ENCODE measurements at regions not wholly inside any gene's neighbourhood (a gene's known extent, or its start where the extent isn't known, plus 50 kb on each side); places are given as distances from the start of the nearest gene placed in this dataset.

DNA sequence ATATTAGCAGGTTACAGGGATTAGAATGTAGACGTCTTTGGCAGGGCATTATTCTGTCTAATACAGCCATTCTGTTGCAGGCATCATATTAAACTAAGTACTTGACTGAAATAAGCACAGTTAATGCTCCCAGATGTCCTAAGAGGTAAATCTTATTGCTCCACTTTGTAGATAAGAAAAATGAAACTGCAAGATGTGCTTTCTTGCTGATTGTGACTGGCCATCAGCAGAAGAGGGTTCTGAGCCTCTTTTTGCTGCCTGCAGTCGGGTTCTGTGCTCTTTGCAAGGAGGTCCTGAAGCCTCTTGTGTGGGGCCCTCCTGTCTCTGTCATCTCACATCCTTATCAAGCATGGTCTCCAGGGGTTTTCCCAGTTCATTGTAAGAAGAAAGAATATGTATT is 167.1 kb downstream of the KCNJ2 start:
- TF ChIP-seq, protein P1, sequence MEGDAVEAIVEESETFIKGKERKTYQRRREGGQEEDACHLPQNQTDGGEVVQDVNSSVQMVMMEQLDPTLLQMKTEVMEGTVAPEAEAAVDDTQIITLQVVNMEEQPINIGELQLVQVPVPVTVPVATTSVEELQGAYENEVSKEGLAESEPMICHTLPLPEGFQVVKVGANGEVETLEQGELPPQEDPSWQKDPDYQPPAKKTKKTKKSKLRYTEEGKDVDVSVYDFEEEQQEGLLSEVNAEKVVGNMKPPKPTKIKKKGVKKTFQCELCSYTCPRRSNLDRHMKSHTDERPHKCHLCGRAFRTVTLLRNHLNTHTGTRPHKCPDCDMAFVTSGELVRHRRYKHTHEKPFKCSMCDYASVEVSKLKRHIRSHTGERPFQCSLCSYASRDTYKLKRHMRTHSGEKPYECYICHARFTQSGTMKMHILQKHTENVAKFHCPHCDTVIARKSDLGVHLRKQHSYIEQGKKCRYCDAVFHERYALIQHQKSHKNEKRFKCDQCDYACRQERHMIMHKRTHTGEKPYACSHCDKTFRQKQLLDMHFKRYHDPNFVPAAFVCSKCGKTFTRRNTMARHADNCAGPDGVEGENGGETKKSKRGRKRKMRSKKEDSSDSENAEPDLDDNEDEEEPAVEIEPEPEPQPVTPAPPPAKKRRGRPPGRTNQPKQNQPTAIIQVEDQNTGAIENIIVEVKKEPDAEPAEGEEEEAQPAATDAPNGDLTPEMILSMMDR (conservative IDR thresholded peaks at IDR 0.05; ENCODE audit: low read depth in 2 of 2) = no peak
- TF ChIP-seq, protein P2, sequence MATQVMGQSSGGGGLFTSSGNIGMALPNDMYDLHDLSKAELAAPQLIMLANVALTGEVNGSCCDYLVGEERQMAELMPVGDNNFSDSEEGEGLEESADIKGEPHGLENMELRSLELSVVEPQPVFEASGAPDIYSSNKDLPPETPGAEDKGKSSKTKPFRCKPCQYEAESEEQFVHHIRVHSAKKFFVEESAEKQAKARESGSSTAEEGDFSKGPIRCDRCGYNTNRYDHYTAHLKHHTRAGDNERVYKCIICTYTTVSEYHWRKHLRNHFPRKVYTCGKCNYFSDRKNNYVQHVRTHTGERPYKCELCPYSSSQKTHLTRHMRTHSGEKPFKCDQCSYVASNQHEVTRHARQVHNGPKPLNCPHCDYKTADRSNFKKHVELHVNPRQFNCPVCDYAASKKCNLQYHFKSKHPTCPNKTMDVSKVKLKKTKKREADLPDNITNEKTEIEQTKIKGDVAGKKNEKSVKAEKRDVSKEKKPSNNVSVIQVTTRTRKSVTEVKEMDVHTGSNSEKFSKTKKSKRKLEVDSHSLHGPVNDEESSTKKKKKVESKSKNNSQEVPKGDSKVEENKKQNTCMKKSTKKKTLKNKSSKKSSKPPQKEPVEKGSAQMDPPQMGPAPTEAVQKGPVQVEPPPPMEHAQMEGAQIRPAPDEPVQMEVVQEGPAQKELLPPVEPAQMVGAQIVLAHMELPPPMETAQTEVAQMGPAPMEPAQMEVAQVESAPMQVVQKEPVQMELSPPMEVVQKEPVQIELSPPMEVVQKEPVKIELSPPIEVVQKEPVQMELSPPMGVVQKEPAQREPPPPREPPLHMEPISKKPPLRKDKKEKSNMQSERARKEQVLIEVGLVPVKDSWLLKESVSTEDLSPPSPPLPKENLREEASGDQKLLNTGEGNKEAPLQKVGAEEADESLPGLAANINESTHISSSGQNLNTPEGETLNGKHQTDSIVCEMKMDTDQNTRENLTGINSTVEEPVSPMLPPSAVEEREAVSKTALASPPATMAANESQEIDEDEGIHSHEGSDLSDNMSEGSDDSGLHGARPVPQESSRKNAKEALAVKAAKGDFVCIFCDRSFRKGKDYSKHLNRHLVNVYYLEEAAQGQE (IDR thresholded peaks at IDR 0.05; ENCODE audit: unreplicated experiment) = no peak
- TF ChIP-seq POLR2AphosphoS5 (IDR thresholded peaks at IDR 0.05; ENCODE audit: low read depth) = no peak
- no peak for TF ChIP-seq ZNF114 (CRISPR knock-in tag; IDR thresholded peaks at IDR 0.05)
- no peak for TF ChIP-seq EZH2phosphoT487 (IDR thresholded peaks at IDR 0.05; ENCODE audit: unreplicated experiment)
- no peak for TF ChIP-seq CREB1 (CRISPR knock-in tag; IDR thresholded peaks at IDR 0.05; ENCODE audit: low read depth)

Data from GM23338 (cell line).